ENCODE measurements at regions not wholly inside any gene's neighbourhood (a gene's known extent, or its start where the extent isn't known, plus 50 kb on each side); places are given as distances from the start of the nearest gene placed in this dataset.

DNA sequence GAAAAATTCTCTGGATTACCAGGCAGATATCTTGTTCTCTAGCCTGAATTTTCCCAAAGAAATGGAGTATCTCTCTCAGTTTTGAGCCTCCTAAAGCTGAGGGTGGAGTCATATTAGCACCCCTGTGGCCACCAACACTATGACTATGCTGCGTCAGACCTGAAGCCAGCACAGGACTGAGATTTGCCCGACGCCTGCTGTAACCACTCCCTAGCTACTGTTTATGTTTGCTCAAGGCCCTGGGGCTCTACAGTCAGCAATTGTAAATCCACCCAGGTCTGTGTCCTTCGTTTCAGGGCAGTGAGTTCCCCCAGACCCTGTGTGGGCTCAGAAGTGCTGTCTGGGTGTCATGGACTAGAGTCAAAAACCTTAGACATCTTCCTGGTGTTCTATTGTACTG, 61.4 kb downstream of the ZXDA start:
- DNase-seq (ENCODE audit: low read depth in 4 of 6, low spot score in 6 of 6), result no peak
- Histone ChIP-seq H3K4me3 (ENCODE audit: low read depth, low read length) (no peak overlapping the region), H3K36me3 (ENCODE audit: control insufficient read depth, insufficient read depth, low read length) (no peaks in the 10 kb centered on the region), H3K27ac (ENCODE audit: low read depth, low read length) (no peak overlapping the region), H3K9me3 (ENCODE audit: control insufficient read depth, insufficient read depth, low read length) (no peaks in the 10 kb centered on the region), H3K4me1 (ENCODE audit: control insufficient read depth, insufficient read depth, low read length) (no peaks in the 10 kb centered on the region), H3K27me3 (ENCODE audit: control insufficient read depth, insufficient read depth, low read length) (no peaks in the 10 kb centered on the region)
- WGBS (ENCODE audit: insufficient coverage), result 45% methylated on average over 4 of the region's 4 CpGs

DNA sequence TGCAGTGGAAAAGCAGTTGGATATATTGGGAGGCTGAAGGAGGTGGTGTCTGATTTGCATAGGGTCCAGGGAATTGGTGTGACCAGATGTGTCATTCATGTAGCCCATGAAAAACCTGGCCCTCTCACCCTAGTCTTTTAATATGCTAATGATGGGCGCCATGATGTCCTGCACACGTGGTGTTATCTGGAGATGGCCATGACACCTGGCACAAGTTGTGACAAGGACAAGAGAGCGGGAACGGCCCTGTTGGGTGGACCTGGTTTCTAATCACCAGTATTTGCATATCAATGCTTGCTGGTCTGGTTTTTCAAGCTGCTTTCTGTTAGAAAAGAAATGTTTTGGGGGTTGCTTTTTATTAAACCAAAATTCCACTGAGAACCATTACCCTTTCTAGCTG, 87.4 kb downstream of the ZXDA start:
- no peak overlapping the region for H3K27ac ChIP-seq (ENCODE audit: low read depth, low read length)
- no peaks in the 10 kb centered on the region for H3K4me1 ChIP-seq (ENCODE audit: control insufficient read depth, insufficient read depth, low read length)
- 28% methylated on average over 2 of the region's 4 CpGs for WGBS (ENCODE audit: insufficient coverage)
- H3K36me3 ChIP-seq (ENCODE audit: control insufficient read depth, insufficient read depth, low read length), result no peaks in the 10 kb centered on the region
- H3K9me3 ChIP-seq (ENCODE audit: control insufficient read depth, insufficient read depth, low read length), result no peaks in the 10 kb centered on the region
- DNase-seq (ENCODE audit: low read depth in 4 of 6, low spot score in 6 of 6), result no peak
- no peak overlapping the region for H3K4me3 ChIP-seq (ENCODE audit: low read depth, low read length)
- no peaks in the 10 kb centered on the region for H3K27me3 ChIP-seq (ENCODE audit: control insufficient read depth, insufficient read depth, low read length)

DNA sequence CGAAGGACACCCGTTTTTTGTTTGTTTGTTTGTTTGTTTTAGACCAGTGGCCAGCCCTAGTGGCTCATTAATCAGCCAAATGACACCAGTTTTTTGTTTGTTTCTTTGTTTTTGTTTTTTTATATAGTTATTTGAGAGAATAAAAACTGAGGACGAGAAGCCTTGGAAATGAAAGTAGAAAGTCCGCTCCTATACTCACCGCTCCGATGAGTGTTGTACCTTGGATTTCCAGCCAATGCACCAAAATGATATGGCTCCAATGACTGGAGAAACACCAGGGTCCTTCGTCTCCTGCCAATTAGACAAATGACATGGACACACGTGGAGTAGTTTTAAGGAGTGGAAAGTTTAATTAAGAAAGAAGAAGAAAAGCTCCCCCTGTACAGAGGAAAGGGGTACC, 87.9 kb downstream of the ZXDA start:
- 83% methylated on average over 4 of the region's 8 CpGs for WGBS (ENCODE audit: insufficient coverage)
- Histone ChIP-seq H3K4me3 (ENCODE audit: low read depth, low read length) (no peak overlapping the region), H3K9me3 (ENCODE audit: control insufficient read depth, insufficient read depth, low read length) (no peaks in the 10 kb centered on the region), H3K36me3 (ENCODE audit: control insufficient read depth, insufficient read depth, low read length) (no peaks in the 10 kb centered on the region), H3K27ac (ENCODE audit: low read depth, low read length) (no peak overlapping the region), H3K4me1 (ENCODE audit: control insufficient read depth, insufficient read depth, low read length) (no peaks in the 10 kb centered on the region), H3K27me3 (ENCODE audit: control insufficient read depth, insufficient read depth, low read length) (no peaks in the 10 kb centered on the region)
- DNase-seq (ENCODE audit: low read depth in 4 of 6, low spot score in 6 of 6), result no peak

DNA sequence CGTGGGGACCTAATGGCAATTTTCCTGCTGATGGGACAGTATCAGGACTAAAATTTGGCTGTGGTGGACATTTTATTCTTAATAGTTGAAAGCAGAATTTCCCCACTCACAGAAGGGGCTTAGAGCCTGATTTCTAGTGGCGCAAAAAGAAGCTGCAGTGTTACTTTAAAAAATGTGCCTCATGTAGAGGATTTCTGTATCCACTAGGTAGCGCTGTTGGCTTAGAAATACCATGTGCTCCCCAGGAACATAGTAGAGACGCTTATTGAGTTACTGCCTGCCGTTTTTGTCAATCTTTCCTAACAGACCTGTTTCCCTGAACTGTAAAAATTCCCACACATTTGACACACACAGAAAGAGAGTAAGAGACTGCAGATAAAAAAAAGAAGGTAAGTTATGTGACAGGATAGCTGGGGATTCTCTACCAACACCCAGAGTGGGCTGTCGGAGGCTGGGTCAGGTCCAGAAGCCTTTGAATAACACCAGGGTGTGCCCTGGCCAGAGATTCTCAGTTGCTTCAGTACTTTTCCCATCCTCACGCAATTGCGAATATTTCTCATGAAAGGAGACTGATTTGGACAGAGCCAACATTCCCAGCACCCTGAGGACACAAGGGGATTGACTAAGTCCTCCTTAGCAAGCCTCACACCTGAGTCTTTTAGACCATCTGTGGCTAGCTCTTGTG, 88.4 kb downstream of the ZXDA start:
- Histone ChIP-seq H3K4me1 (ENCODE audit: control insufficient read depth, insufficient read depth, low read length) (no peaks in the 10 kb centered on the region), H3K27ac (ENCODE audit: low read depth, low read length) (no peak overlapping the region), H3K27me3 (ENCODE audit: control insufficient read depth, insufficient read depth, low read length) (no peaks in the 10 kb centered on the region), H3K4me3 (ENCODE audit: low read depth, low read length) (no peak overlapping the region), H3K9me3 (ENCODE audit: control insufficient read depth, insufficient read depth, low read length) (no peaks in the 10 kb centered on the region), H3K36me3 (ENCODE audit: control insufficient read depth, insufficient read depth, low read length) (no peaks in the 10 kb centered on the region)
- 29% methylated on average over 3 of the region's 8 CpGs for WGBS (ENCODE audit: insufficient coverage)
- peak in 5 of 6 donors; percentile 0 to 42 (median 2) for DNase-seq (ENCODE audit: low read depth in 4 of 6, low spot score in 6 of 6)

DNA sequence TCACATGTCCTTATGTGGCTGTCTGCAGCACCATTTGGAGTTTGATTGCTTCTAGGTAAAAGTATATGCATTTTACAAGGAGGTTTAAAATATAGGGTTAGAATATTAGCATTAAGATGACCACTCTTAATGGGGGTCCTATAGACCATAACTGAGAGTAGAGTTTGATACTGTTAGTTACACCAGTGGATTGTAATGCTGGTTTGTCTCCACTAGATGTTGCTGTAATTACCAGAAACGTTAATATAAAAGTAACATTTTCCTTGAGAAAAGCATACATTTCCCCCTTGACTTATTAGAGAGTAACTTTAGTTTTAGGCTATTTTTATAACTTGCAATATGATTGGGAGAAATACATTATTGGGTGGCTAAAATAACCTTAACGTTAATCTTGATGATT, 93.0 kb downstream of the ZXDA start:
- H3K27me3 ChIP-seq (ENCODE audit: control insufficient read depth, insufficient read depth, low read length), result no peaks in the 10 kb centered on the region
- no peak overlapping the region for H3K27ac ChIP-seq (ENCODE audit: low read depth, low read length)
- no CpG with 5 or more reads among the region's 2 CpGs for WGBS (ENCODE audit: insufficient coverage)
- no peak overlapping the region for H3K4me3 ChIP-seq (ENCODE audit: low read depth, low read length)
- H3K4me1 ChIP-seq (ENCODE audit: control insufficient read depth, insufficient read depth, low read length), result no peaks in the 10 kb centered on the region
- H3K9me3 ChIP-seq (ENCODE audit: control insufficient read depth, insufficient read depth, low read length), result peaks cover 3% of the 10 kb centered on the region
- no peak for DNase-seq (ENCODE audit: low read depth in 4 of 6, low spot score in 6 of 6)
- H3K36me3 ChIP-seq (ENCODE audit: control insufficient read depth, insufficient read depth, low read length), result no peaks in the 10 kb centered on the region

DNA sequence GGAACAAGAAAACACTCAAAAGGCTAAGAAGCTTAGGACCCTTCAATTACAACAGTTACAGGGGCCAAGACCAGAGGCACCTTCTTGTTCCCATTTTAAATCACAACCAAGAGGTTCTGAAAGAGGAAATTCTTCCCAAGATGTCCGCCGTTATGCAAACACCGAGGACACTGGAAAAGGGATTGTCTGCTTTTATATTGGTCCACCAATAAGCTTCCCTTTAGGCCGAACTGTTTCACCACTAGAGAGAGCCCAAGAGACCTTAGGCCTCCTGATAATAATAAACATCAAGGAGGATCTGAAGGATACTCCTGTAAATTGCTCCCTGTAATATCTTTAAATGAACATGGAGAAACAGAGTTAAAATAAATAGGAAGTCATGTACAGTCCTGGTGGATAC, 92.6 kb upstream of the NLRP2B start:
- H3K27ac ChIP-seq (ENCODE audit: low read depth, low read length), result no peak overlapping the region
- no peaks in the 10 kb centered on the region for H3K36me3 ChIP-seq (ENCODE audit: control insufficient read depth, insufficient read depth, low read length)
- no peak overlapping the region for H3K4me3 ChIP-seq (ENCODE audit: low read depth, low read length)
- no peaks in the 10 kb centered on the region for H3K4me1 ChIP-seq (ENCODE audit: control insufficient read depth, insufficient read depth, low read length)
- H3K27me3 ChIP-seq (ENCODE audit: control insufficient read depth, insufficient read depth, low read length), result no peaks in the 10 kb centered on the region
- no peaks in the 10 kb centered on the region for H3K9me3 ChIP-seq (ENCODE audit: control insufficient read depth, insufficient read depth, low read length)
- no peak for DNase-seq (ENCODE audit: low read depth in 4 of 6, low spot score in 6 of 6)
- WGBS (ENCODE audit: insufficient coverage), result no CpG with 5 or more reads among the region's 4 CpGs

DNA sequence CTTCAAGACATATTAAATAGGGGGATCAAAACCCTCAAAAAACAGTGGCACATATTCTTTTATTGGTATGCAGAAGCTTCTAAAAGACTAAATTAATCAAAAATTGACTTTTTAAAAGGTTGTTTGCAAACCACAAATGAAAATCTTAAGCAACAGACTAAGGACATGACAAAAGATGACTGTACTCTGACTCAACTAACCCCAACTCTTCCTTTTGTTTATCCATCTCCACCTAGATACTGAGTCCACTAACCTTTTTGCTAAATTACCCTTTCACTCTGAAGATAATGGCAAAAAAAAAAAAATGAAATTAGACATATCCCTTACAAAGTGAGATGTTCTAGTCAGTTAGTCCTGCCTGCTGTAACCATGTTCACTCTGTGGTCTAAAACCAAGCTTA, 91.6 kb upstream of the NLRP2B start:
- no peaks in the 10 kb centered on the region for H3K9me3 ChIP-seq (ENCODE audit: control insufficient read depth, insufficient read depth, low read length)
- no peak overlapping the region for H3K27ac ChIP-seq (ENCODE audit: low read depth, low read length)
- H3K4me3 ChIP-seq (ENCODE audit: low read depth, low read length), result no peak overlapping the region
- no peak for DNase-seq (ENCODE audit: low read depth in 4 of 6, low spot score in 6 of 6)
- H3K36me3 ChIP-seq (ENCODE audit: control insufficient read depth, insufficient read depth, low read length), result no peaks in the 10 kb centered on the region
- no peaks in the 10 kb centered on the region for H3K27me3 ChIP-seq (ENCODE audit: control insufficient read depth, insufficient read depth, low read length)
- H3K4me1 ChIP-seq (ENCODE audit: control insufficient read depth, insufficient read depth, low read length), result no peaks in the 10 kb centered on the region

DNA sequence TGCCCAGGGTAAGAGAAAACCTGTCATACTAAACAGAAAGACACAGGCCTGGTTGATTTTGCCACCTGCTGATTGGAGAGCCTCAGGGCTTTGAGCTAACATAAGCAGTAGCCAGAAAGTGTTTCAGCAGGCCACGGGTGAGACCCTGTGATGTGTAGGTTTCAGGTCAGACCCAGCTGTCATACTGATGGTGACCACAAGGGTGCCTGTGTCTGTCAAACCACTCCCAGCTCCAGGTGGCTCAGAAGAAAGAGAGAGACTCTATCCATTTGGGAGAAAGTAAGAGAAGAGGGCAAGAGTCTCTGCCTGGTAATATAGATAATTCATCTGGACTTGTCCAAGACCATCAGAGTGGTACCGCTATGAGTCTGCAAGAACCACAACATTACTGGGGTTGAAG, 72.8 kb upstream of the NLRP2B start:
- Histone ChIP-seq H3K9me3 (ENCODE audit: control insufficient read depth, insufficient read depth, low read length) (no peaks in the 10 kb centered on the region), H3K27ac (ENCODE audit: low read depth, low read length) (no peak overlapping the region), H3K36me3 (ENCODE audit: control insufficient read depth, insufficient read depth, low read length) (no peaks in the 10 kb centered on the region), H3K27me3 (ENCODE audit: control insufficient read depth, insufficient read depth, low read length) (no peaks in the 10 kb centered on the region), H3K4me3 (ENCODE audit: low read depth, low read length) (no peak overlapping the region), H3K4me1 (ENCODE audit: control insufficient read depth, insufficient read depth, low read length) (no peaks in the 10 kb centered on the region)
- DNase-seq (ENCODE audit: low read depth in 4 of 6, low spot score in 6 of 6), result no peak
- WGBS (ENCODE audit: insufficient coverage), result 70% methylated on average over 1 of the region's 2 CpGs

DNA sequence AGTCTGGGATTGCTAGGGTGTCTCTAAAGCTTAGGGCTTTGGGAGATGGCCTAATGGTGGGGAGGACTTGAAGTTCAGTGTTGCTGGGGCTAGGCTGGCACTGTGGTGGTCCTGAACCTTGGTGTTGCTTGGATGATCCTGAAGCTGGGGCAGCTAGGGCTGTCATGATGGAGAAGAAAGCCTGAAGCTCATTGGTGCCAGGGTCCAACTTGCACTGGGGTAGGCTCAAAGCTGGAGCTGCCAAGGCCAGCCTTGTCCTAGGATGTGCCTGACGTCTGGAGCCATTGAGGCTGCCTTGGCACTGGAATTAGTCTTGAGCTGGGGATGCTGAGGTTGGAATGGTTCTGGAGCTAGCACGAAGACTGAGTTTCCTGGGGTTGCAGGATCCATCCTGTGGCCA, 61.0 kb upstream of the NLRP2B start:
- no peaks in the 10 kb centered on the region for H3K9me3 ChIP-seq (ENCODE audit: control insufficient read depth, insufficient read depth, low read length)
- no peak for DNase-seq (ENCODE audit: low read depth in 4 of 6, low spot score in 6 of 6)
- no peak overlapping the region for H3K27ac ChIP-seq (ENCODE audit: low read depth, low read length)
- 53% methylated on average over 2 of the region's 2 CpGs for WGBS (ENCODE audit: insufficient coverage)
- H3K4me3 ChIP-seq (ENCODE audit: low read depth, low read length), result no peak overlapping the region
- H3K36me3 ChIP-seq (ENCODE audit: control insufficient read depth, insufficient read depth, low read length), result no peaks in the 10 kb centered on the region
- no peaks in the 10 kb centered on the region for H3K4me1 ChIP-seq (ENCODE audit: control insufficient read depth, insufficient read depth, low read length)
- no peaks in the 10 kb centered on the region for H3K27me3 ChIP-seq (ENCODE audit: control insufficient read depth, insufficient read depth, low read length)

DNA sequence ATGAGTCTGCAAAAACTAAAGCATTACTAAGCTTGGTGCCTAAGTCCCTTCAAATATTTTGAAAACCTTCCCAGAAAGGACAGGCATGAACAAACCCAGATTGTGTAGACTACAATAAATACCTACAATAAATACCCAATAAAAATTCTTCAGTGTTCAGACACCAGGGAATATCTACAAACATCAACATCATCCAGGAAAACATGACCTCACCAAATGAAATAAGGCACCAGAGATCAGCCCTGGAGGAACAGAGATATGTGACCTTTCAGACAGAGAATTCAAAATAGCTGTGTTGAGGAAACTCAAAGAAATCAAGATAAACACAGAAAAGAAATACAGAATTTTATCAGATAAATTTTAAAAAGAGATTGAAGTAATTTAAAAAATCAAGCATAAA, 57.8 kb upstream of the NLRP2B start:
- no peak overlapping the region for H3K4me3 ChIP-seq (ENCODE audit: low read depth, low read length)

More for the DNA sequence above, 57.8 kb upstream of the NLRP2B start:
- H3K27me3 ChIP-seq (ENCODE audit: control insufficient read depth, insufficient read depth, low read length), result no peaks in the 10 kb centered on the region
- H3K27ac ChIP-seq (ENCODE audit: low read depth, low read length), result no peak overlapping the region
- H3K4me1 ChIP-seq (ENCODE audit: control insufficient read depth, insufficient read depth, low read length), result no peaks in the 10 kb centered on the region
- H3K36me3 ChIP-seq (ENCODE audit: control insufficient read depth, insufficient read depth, low read length), result no peaks in the 10 kb centered on the region
- no peak for DNase-seq (ENCODE audit: low read depth in 4 of 6, low spot score in 6 of 6)
- no peaks in the 10 kb centered on the region for H3K9me3 ChIP-seq (ENCODE audit: control insufficient read depth, insufficient read depth, low read length)
